ENCODE measurements at regions not wholly inside any gene's neighbourhood (a gene's known extent, or its start where the extent isn't known, plus 50 kb on each side); places are given as distances from the start of the nearest gene placed in this dataset.
"Not testable (repeated sequence)": the region's sequence is repeated elsewhere in the genome, so short reads cannot be mapped to it uniquely, and the experiment has no call there.

- TF ChIP-seq REST (IDR thresholded peaks at IDR 0.05; ENCODE audit: low read depth) (no peak), POLR2AphosphoS5 (IDR thresholded peaks at IDR 0.05; ENCODE audit: low read depth, low read length) (no peak), CEBPB (IDR thresholded peaks at IDR 0.05; ENCODE audit: low read depth) (no peak), RAD21 (IDR thresholded peaks at IDR 0.05; ENCODE audit: low read depth) (no peak), ELF1 (IDR thresholded peaks at IDR 0.05; ENCODE audit: borderline replicate concordance, low read depth) (no peak), FOSL1 (IDR thresholded peaks at IDR 0.05; ENCODE audit: low read depth) (no peak), YY1 (IDR thresholded peaks at IDR 0.05; ENCODE audit: extremely low read depth, insufficient replicate concordance, low read depth, low read length) (no peak)
- TF ChIP-seq, protein P1, sequence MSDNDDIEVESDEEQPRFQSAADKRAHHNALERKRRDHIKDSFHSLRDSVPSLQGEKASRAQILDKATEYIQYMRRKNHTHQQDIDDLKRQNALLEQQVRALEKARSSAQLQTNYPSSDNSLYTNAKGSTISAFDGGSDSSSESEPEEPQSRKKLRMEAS (IDR thresholded peaks at IDR 0.05): no peak
- TF ChIP-seq, protein P2, sequence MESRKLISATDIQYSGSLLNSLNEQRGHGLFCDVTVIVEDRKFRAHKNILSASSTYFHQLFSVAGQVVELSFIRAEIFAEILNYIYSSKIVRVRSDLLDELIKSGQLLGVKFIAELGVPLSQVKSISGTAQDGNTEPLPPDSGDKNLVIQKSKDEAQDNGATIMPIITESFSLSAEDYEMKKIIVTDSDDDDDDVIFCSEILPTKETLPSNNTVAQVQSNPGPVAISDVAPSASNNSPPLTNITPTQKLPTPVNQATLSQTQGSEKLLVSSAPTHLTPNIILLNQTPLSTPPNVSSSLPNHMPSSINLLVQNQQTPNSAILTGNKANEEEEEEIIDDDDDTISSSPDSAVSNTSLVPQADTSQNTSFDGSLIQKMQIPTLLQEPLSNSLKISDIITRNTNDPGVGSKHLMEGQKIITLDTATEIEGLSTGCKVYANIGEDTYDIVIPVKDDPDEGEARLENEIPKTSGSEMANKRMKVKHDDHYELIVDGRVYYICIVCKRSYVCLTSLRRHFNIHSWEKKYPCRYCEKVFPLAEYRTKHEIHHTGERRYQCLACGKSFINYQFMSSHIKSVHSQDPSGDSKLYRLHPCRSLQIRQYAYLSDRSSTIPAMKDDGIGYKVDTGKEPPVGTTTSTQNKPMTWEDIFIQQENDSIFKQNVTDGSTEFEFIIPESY (IDR thresholded peaks at IDR 0.05; ENCODE audit: extremely low read depth, insufficient replicate concordance, low read length): no peak
Observed at GRCh38 chr3:20240154-20240883, 54.3 kb upstream of the SGO1 start (continued).

DNA sequence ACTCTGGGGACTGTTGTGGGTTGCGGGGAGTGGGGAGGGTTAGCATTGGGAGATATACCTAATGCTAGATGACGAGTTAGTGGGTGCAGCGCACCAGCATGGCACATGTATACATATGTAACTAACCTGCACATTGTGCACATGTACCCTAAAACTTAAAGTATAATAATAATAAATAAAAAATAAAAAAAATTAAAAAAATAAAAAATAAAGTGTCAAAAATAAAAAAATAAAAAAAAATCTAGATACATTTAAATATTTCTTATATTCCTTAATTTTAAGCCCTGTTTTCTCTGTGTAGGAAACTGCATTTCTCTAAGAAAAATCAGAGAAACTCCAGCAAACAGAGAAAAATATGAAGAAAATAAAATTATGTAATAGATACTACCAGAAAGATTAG lies 52.2 kb upstream of the SGO1 start:
- H3K9me3 ChIP-seq (ENCODE audit: control insufficient read depth in 1 of 2, insufficient read depth in 1 of 2, low read depth in 1 of 2, low read length in 2 of 2); ATAC-seq; CTCF ChIA-PET; H3K4me3 ChIP-seq (replicated peaks in 1 of 2; ENCODE audit: low read depth in 1 of 2, low read length in 2 of 2); H3K27ac ChIP-seq (ENCODE audit: low read depth, low read length); H3K9me2 ChIP-seq (ENCODE audit: insufficient read depth); H3K36me3 ChIP-seq (ENCODE audit: control insufficient read depth in 1 of 2, insufficient read depth in 2 of 2, low read length in 2 of 2); intact Hi-C loops (cut with micrococcal nuclease); BruUV-seq (replicated peaks); H3K27me3 ChIP-seq (ENCODE audit: insufficient read depth, low read length); DNase-seq (ENCODE audit: low read depth, low spot score); H3K9ac ChIP-seq (ENCODE audit: low read length); H4K20me1 ChIP-seq (ENCODE audit: insufficient read depth); H3K79me2 ChIP-seq (ENCODE audit: insufficient read depth, low read length); POLR2A ChIA-PET; H2AFZ ChIP-seq (ENCODE audit: low read depth, low read length, poor library complexity, severe bottlenecking); H3K4me1 ChIP-seq (ENCODE audit: control insufficient read depth in 1 of 2, insufficient read depth in 2 of 2, low read length in 2 of 2); RAD21 ChIA-PET (ENCODE audit: low non-redundant PET in 1 of 2, low total read pairs in 2 of 2, uncharacterized antibody in 2 of 2, unreplicated experiment in 2 of 2); H3K4me2 ChIP-seq (ENCODE audit: low read length): not testable (repeated sequence)

All from HCT116 (cell line).